ENCODE measurements at regions not wholly inside any gene's neighbourhood (a gene's known extent, or its start where the extent isn't known, plus 50 kb on each side); places are given as distances from the start of the nearest gene placed in this dataset.

DNA sequence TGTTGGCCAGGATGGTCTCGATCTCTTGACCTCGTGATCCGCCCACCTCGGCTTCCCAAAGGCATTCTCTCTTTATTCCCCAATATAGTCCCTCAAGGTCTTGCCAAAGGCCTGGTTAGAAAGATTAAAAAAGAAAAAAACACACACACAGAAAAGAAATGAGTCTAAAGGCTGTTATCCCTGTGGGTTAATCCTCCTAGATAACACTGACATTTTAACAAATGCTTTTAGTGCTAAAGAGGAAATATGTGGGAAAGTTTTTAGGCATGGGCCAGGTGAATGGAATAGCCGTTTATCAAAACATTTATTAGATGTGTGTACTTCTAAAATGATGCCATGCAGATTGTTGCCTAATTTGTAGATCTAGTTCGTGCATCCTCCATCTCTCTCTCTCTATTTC, 261.6 kb upstream of the FN1 start:
- no peak overlapping the region for H3K27ac ChIP-seq
- H3K36me3 ChIP-seq: no peaks in the 10 kb centered on the region
- peaks cover 0 to 18% of the 10 kb centered on the region in 2 donors for H3K4me1 ChIP-seq
- no peak for DNase-seq (ENCODE audit: low spot score in 2 of 2)
- no peaks in the 10 kb centered on the region for H3K27me3 ChIP-seq
- no peaks in the 10 kb centered on the region for H3K9me3 ChIP-seq
- no peak overlapping the region for H3K4me3 ChIP-seq
- intact Hi-C loops (cut with DNase I): no loop called here
- TF ChIP-seq, protein P1, sequence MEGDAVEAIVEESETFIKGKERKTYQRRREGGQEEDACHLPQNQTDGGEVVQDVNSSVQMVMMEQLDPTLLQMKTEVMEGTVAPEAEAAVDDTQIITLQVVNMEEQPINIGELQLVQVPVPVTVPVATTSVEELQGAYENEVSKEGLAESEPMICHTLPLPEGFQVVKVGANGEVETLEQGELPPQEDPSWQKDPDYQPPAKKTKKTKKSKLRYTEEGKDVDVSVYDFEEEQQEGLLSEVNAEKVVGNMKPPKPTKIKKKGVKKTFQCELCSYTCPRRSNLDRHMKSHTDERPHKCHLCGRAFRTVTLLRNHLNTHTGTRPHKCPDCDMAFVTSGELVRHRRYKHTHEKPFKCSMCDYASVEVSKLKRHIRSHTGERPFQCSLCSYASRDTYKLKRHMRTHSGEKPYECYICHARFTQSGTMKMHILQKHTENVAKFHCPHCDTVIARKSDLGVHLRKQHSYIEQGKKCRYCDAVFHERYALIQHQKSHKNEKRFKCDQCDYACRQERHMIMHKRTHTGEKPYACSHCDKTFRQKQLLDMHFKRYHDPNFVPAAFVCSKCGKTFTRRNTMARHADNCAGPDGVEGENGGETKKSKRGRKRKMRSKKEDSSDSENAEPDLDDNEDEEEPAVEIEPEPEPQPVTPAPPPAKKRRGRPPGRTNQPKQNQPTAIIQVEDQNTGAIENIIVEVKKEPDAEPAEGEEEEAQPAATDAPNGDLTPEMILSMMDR (IDR thresholded peaks at IDR 0.05): no peak

DNA sequence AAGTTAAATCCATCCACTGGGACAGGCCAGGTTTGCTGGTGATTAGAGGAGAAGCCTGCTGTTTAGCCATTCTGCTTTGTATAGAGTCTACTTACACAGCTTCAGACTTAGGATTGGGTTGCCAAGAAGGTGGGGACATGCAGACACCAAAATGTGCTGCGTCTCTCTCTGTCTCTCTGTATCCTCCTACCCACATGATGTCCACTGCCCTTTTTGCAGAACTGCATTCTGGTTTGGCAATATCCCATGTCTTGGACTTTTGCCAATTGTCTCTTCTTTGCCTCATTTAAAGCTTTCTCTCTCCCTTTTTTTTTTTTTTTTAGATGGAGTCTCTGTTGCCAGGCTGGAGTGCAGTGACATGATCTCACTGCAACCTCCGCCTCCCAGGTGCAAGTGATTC, 261.1 kb upstream of the FN1 start:
- H3K27ac ChIP-seq: no peak overlapping the region
- no peak for DNase-seq (ENCODE audit: low spot score in 2 of 2)
- TF ChIP-seq, protein P1 (IDR thresholded peaks at IDR 0.05): no peak
- no peaks in the 10 kb centered on the region for H3K27me3 ChIP-seq
- no peak overlapping the region for H3K4me3 ChIP-seq
- H3K9me3 ChIP-seq: no peaks in the 10 kb centered on the region
- peaks cover 0 to 23% of the 10 kb centered on the region in 2 donors for H3K4me1 ChIP-seq
- no peaks in the 10 kb centered on the region for H3K36me3 ChIP-seq
- intact Hi-C loops (cut with DNase I): no loop called here

DNA sequence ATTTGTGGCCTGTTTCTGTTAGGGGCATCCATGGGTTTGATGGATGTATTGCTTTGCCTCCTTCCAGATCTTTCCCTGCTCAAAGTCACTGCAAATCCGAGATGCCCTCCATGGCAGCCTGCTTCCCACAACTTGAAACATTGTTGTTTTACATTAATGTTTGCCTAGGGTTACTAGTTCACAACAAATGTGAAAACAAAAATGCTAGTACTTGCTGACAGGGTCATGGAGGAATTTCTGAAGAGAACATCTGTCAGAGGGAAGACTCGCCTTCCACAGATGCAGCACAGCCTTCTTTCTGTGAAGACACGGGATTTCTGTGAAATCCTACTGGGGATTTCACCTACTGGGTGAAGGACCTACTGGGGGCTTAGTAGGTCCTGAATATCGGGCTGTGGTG, 260.0 kb upstream of the FN1 start:
- no peak for DNase-seq (ENCODE audit: low spot score in 2 of 2)
- Histone ChIP-seq H3K9me3 (no peaks in the 10 kb centered on the region), H3K36me3 (no peaks in the 10 kb centered on the region), H3K4me3 (no peak overlapping the region), H3K27ac (no peak overlapping the region), H3K4me1 (peaks cover 0 to 29% of the 10 kb centered on the region in 2 donors), H3K27me3 (no peaks in the 10 kb centered on the region)
- intact Hi-C loops (cut with DNase I): no loop called here
- TF ChIP-seq, protein P1 (IDR thresholded peaks at IDR 0.05): no peak

DNA sequence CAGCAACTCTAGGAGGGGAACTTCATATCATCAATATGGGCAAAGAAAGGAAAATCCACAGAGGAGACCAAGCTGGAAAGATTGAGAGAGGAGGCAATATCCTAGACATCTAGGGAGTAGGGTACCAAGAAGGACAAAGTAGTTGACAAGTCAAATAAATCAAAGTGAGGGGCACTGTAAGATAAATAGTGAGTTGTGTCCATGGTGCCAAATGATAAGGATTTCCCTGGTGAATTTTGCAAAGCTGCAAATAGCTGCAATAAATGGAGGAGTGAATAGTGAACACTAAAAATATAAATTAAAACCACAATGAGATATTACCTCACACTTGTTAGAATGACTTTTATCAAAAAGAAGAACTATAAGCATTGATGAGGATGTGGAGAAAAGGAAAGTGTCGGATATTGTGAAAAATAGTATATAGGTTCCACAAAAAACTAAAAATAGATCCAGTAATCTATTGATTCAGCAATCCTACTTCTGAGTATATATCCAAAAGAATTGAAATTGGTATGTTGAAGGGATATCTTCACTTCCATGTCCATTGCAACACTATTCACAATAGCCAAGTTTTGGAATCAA, 258.2 kb upstream of the FN1 start:
- no peak for DNase-seq (ENCODE audit: low spot score in 2 of 2)
- Histone ChIP-seq H3K36me3 (no peaks in the 10 kb centered on the region), H3K4me1 (peaks cover 0 to 27% of the 10 kb centered on the region in 2 donors), H3K4me3 (no peak overlapping the region), H3K27me3 (no peaks in the 10 kb centered on the region), H3K27ac (peak overlapping the region; percentile 80 to 87), H3K9me3 (no peaks in the 10 kb centered on the region)
- TF ChIP-seq, protein P1 (IDR thresholded peaks at IDR 0.05): no peak
- intact Hi-C loops (cut with DNase I): loop anchor here (2.0 kb wide), 1 partner anchor 35 kb away; no protein-coding TSS in a partner anchor

DNA sequence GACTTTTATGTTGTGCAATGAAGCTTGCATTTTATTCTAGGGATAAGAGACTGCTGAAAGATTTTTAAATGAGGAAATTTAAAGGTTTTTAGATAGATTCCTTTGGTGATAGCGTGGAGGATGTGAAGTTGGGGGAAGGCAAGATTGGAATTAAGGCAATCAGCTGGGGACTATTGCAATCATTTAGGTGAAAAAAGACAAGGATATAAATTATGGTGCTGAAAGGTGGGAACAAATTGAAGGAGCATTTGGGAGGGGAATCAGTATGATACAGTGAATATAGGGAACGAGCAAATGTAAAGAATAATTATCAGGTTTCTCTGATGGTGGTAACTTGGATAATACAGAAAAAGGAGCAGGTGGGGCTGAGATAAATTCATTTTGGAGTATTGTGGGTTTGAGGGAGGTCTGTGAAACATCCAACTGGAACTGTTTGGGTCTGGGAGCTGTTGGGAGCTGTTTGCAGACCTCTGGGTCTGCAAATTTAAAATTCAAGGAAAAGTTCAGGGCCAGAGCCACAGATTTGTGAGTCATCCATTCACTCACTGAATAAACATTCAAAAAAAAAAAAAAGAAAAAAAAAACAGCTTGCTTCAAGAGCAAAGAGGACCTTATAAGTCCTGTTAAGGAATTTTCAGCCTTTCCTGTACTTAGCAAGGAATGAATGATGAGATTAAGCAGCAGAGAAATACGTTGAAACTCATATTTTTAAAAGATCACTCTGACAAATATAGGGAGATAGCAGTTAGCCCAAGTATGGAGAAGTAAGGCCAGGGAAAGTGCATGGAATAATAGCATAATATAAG, 257.5 kb upstream of the FN1 start:
- TF ChIP-seq, protein P1 (IDR thresholded peaks at IDR 0.05): no peak
- Histone ChIP-seq H3K36me3 (no peaks in the 10 kb centered on the region), H3K4me3 (no peak overlapping the region), H3K27me3 (no peaks in the 10 kb centered on the region), H3K9me3 (no peaks in the 10 kb centered on the region), H3K4me1 (peaks cover 0 to 27% of the 10 kb centered on the region in 2 donors), H3K27ac (peak overlapping the region; percentile 80 to 87)
- intact Hi-C loops (cut with DNase I): loop anchor here (2.0 kb wide), 1 partner anchor 35 kb away; no protein-coding TSS in a partner anchor
- DNase-seq (ENCODE audit: low spot score in 2 of 2): no peak

Data from ascending aorta (tissue), 2 donors.